Thyroid gland (tissue), 4 donors: ENCODE measurements at regions not wholly inside any gene's neighbourhood (a gene's known extent, or its start where the extent isn't known, plus 50 kb on each side); places are given as distances from the start of the nearest gene placed in this dataset.

Source experiments
- DNase-seq, 2 donors: peaks; one replicate each; pipeline ENCODE4 v3.0.0-alpha.2; 2019
- H3K27ac ChIP-seq, 3 donors: fragments of 200-600 bp; sonication (generic); 1 replicate in 2 of 3; 2 replicates in 1 of 3; pipeline ENCODE4 v1.5.1; 2016 to 2019; ENCODE audit warnings: mild to moderate bottlenecking in 1 of 3, moderate library complexity in 1 of 3
- H3K27me3 ChIP-seq: fragments of 200-600 bp; sonication (generic); one replicate; pipeline ENCODE4 v1.5.1; 2019
- H3K36me3 ChIP-seq, 2 donors: fragments of 200-600 bp; sonication (generic); one replicate each; pipeline ENCODE4 v1.5.1; 2016 to 2019
- H3K4me1 ChIP-seq, 2 donors: fragments of 200-600 bp; sonication (generic); one replicate each; pipeline ENCODE4 v1.5.1; 2017 to 2019
- H3K4me3 ChIP-seq, 3 donors: fragments of 200-600 bp; sonication (generic); replicated peaks in 1 of 3; 1 replicate in 2 of 3; 2 replicates in 1 of 3; pipeline ENCODE4 v1.5.1; 2016; ENCODE audit warnings: mild to moderate bottlenecking in 1 of 3
- H3K9me3 ChIP-seq: fragments of 200-600 bp; sonication (generic); one replicate; pipeline ENCODE4 v1.5.1; 2017
- CTCF ChIP-seq, 6 experiments: fragments of 200-600 bp in 3 of 6; fragments of 450-650 bp in 3 of 6; sonication (generic) in 3 of 6; IDR thresholded peaks; one replicate each; pipeline ENCODE4 v1.5.1; 2016 to 2019; ENCODE audit warnings: antibody characterized with exemption in 6 of 6, mild to moderate bottlenecking in 2 of 6, inconsistent platforms in 1 of 6, moderate library complexity in 1 of 6
- POLR2A ChIP-seq, 2 donors: fragments of 450-650 bp; IDR thresholded peaks; one replicate each; pipeline ENCODE4 v1.6.1; 2017; ENCODE audit warnings: antibody characterized with exemption in 2 of 2, mild to moderate bottlenecking in 2 of 2, moderate library complexity in 1 of 2
- WGBS, 2 donors: methylation state at CpG; one replicate each; pipeline ENCODE4 v1.1.5; 2017; 5-methylcytosine and 5-hydroxymethylcytosine counted together
- intact Hi-C: fragments of 100-400 bp; cut with DNase I; formaldehyde crosslinking; loops from one replicate; pipeline ENCODE4 v1.15.1; 2023

GRCh38 chr5:100270023-100270771 is 265.0 kb upstream of the FAM174A start:
- 14 to 16% methylated on average over 7 of the region's 7 CpGs for WGBS, 2 donors
- intact Hi-C loops: no loop called here
- no peak for DNase-seq
- Histone ChIP-seq H3K9me3 (no peaks in the 10 kb centered on the region), H3K4me1 (no peaks in the 10 kb centered on the region), H3K4me3 (no peak overlapping the region), H3K27ac (no peak overlapping the region), H3K27me3 (no peaks in the 10 kb centered on the region), H3K36me3 (no peaks in the 10 kb centered on the region)
- TF ChIP-seq CTCF (IDR thresholded peaks at IDR 0.05): no peak
- no peak for TF ChIP-seq POLR2A (IDR thresholded peaks at IDR 0.05)

- TF ChIP-seq POLR2A (IDR thresholded peaks at IDR 0.05): no peak
- no peak for TF ChIP-seq CTCF (IDR thresholded peaks at IDR 0.05)
- H3K4me1 ChIP-seq: no peaks in the 10 kb centered on the region
- 89 to 90% methylated on average over 2 of the region's 2 CpGs for WGBS, 2 donors
- H3K27ac ChIP-seq: no peak overlapping the region
- no peaks in the 10 kb centered on the region for H3K27me3 ChIP-seq
- no peaks in the 10 kb centered on the region for H3K36me3 ChIP-seq
- H3K4me3 ChIP-seq: no peak overlapping the region
- H3K9me3 ChIP-seq: no peaks in the 10 kb centered on the region
- intact Hi-C loops: no loop called here
- no peak for DNase-seq
These were observed 274.2 kb upstream of the FAM174A start for GRCh38 chr5:100260968-100261367.

- intact Hi-C loops: no loop called here
- no peaks in the 10 kb centered on the region for H3K4me1 ChIP-seq
- no peaks in the 10 kb centered on the region for H3K36me3 ChIP-seq
- no peak for DNase-seq
- TF ChIP-seq CTCF (IDR thresholded peaks at IDR 0.05): no peak
- TF ChIP-seq POLR2A (IDR thresholded peaks at IDR 0.05): no peak
- no peaks in the 10 kb centered on the region for H3K27me3 ChIP-seq
- no peak overlapping the region for H3K4me3 ChIP-seq
- H3K9me3 ChIP-seq: no peaks in the 10 kb centered on the region
- H3K27ac ChIP-seq: no peak overlapping the region
These were observed 282.2 kb upstream of the FAM174A start for GRCh38 chr5:100252944-100253343.

GRCh38 chr5:100252037-100252436 is 283.1 kb upstream of the FAM174A start:
- DNase-seq: no peak
- no peaks in the 10 kb centered on the region for H3K4me1 ChIP-seq
- H3K27ac ChIP-seq: no peak overlapping the region
- no peak overlapping the region for H3K4me3 ChIP-seq
- intact Hi-C loops: no loop called here
- H3K9me3 ChIP-seq: no peaks in the 10 kb centered on the region
- no peaks in the 10 kb centered on the region for H3K36me3 ChIP-seq
- no peaks in the 10 kb centered on the region for H3K27me3 ChIP-seq
- 75 to 84% methylated on average over 3 of the region's 3 CpGs for WGBS, 2 donors
- no peak for TF ChIP-seq POLR2A (IDR thresholded peaks at IDR 0.05)
- TF ChIP-seq CTCF (IDR thresholded peaks at IDR 0.05): no peak

GRCh38 chr5:100249884-100250269 is 285.3 kb upstream of the FAM174A start:
- Histone ChIP-seq H3K36me3 (no peaks in the 10 kb centered on the region), H3K27ac (no peak overlapping the region), H3K27me3 (no peaks in the 10 kb centered on the region), H3K4me3 (no peak overlapping the region), H3K9me3 (no peaks in the 10 kb centered on the region), H3K4me1 (no peaks in the 10 kb centered on the region)
- WGBS, 2 donors: 79 to 90% methylated on average over 2 of the region's 2 CpGs
- intact Hi-C loops: no loop called here
- TF ChIP-seq POLR2A (IDR thresholded peaks at IDR 0.05) (no peak), CTCF (IDR thresholded peaks at IDR 0.05) (no peak)
- DNase-seq: no peak
